ENCODE measurements at regions not wholly inside any gene's neighbourhood (a gene's known extent, or its start where the extent isn't known, plus 50 kb on each side); places are given as distances from the start of the nearest gene placed in this dataset.

DNA sequence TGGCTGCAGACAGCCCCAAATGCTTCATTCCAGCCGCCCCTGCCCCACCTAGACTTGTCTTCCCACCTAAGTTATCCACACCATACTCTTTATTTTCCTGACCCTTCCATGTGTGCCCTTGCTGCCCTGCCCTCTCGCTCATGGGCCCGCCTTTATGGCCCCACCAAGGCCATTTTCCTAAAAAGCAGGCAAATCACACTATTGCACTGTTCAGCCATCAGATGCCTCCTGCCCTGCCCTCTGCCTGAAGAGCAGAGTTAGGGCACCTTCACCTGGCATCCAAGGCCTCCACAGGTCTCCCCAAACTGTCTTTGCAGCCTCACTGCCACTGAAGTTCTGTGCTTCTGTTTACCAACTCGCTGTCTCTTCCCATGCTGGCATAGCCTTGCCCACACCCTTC, 496.7 kb downstream of the EIPR1 start:
- DNase-seq (ENCODE audit: low spot score in 2 of 2), result no peak
- FAIRE-seq, result no peak

DNA sequence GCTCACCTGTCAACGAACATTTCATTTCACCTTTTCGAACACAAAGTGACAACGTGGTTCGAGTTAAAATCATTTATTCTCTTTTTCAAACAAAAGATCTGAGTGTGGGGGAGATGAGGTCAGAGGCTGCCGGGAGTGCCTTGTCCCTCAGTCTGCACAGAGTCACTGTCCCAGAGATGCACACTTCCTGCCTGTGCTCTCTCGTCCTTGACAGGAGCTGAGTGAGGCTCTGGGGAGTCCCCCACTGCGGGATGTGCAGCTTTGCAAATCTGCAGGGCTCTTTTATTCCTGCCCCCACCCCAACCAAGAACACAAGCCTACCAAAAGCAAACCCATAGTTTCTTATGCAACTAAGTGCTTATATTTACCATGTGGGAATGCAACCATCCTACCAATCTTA, 497.8 kb downstream of the EIPR1 start:
- DNase-seq (ENCODE audit: low spot score in 2 of 2) (no peak), FAIRE-seq (no peak)

GRCh38 chr2:2879071-2879470, 498.5 kb downstream of the EIPR1 start:
- no peak for DNase-seq (ENCODE audit: low spot score in 2 of 2)
- FAIRE-seq, result no peak

- no peak for FAIRE-seq
- no peak for DNase-seq (ENCODE audit: low spot score in 2 of 2)
These were observed 500.2 kb downstream of the EIPR1 start for GRCh38 chr2:2877427-2877826.

- no peak for FAIRE-seq
- DNase-seq (ENCODE audit: low spot score in 2 of 2), result no peak
These were observed 501.0 kb downstream of the EIPR1 start for GRCh38 chr2:2876331-2877221.

DNA sequence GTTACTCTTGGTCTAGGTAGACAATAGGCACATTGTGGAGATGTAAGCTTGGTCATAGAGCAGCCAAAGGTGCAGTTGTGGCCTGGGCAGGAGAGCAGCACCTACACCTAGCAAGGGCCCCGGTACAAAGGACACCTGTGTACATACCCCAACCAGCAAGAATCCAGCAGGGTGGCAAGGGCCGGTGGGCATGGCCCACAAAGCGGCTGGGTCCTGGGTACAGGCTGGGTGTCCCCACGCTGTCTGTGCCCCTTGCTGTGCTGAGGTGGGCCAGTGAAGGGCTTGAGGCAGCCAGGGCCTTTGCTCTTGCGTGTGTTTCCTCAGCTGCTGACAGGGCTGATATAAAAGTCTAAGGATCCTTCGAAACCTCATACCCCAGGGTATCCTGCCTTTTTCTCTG, 501.8 kb downstream of the EIPR1 start:
- no peak for DNase-seq (ENCODE audit: low spot score in 2 of 2)
- FAIRE-seq, result no peak

DNA sequence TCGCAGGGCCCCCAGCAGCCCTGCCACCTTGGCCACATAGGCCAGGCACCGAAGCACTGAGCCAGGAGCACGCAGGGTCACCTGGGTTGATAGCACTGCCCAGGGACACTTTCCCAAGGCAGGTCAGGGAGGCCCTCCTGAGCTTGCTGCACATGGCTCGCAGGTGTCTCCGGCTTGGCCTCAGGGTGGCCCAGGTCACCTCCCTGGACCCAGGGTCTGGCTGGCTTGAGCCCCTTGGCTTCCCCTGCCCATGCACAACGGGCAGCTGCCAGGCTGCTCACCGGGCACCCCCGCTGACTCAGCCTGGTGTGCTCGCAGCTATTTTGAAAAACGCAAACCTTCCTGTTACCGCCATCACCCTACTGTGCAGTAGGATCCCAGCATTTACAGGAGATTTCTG, 502.3 kb downstream of the EIPR1 start:
- DNase-seq (ENCODE audit: low spot score in 2 of 2) (no peak), FAIRE-seq (no peak)

DNA sequence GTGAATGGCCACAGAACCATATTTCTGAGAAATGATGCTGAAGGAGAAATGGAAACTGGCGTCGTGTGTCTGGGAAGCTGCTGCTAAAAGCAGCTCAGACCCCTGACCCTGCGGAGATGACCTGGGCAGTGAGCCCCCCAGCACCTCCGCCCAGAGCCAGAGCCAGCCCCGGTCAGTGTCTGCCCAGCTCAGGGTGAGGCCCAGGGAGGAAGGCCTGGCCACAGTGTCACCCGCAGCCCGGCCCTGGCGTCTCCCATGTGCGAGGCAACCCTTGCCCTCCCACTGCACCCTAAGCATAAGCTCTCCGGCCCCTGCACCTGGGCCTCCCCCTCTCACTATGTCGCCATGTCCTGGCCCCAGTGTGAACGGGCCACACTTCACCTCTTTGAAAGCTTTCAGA, 502.8 kb downstream of the EIPR1 start:
- FAIRE-seq (no peak), DNase-seq (ENCODE audit: low spot score in 2 of 2) (no peak)

GRCh38 chr2:2874341-2874740, 503.3 kb downstream of the EIPR1 start:
- no peak for DNase-seq (ENCODE audit: low spot score in 2 of 2)
- no peak for FAIRE-seq

- DNase-seq (ENCODE audit: low spot score in 2 of 2) (no peak), FAIRE-seq (no peak)
These were observed 504.2 kb downstream of the EIPR1 start for GRCh38 chr2:2873450-2873811.

- DNase-seq (ENCODE audit: low spot score in 2 of 2), result no peak
- no peak for FAIRE-seq
These were observed 504.7 kb downstream of the EIPR1 start for GRCh38 chr2:2872713-2873449.

DNA sequence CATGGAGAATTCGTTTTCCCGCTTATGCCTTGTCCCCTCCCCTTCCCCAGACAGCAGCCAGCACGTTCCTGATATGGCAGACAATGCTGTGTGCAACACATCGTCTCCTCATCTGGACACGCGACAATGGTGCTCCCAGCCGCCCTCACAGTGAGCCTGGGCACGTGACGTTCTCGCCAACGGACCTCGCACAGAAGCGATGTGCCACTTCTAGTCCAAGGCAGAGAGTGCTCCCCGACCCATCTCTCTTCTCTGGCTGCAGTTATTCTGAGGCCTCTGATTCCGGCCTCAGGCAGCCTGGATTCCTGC, 505.4 kb downstream of the EIPR1 start:
- no peak for FAIRE-seq
- no peak for DNase-seq (ENCODE audit: low spot score in 2 of 2)

- DNase-seq (ENCODE audit: low spot score in 2 of 2) (no peak), FAIRE-seq (no peak)
These were observed 505.9 kb downstream of the EIPR1 start for GRCh38 chr2:2871480-2872308.

DNA sequence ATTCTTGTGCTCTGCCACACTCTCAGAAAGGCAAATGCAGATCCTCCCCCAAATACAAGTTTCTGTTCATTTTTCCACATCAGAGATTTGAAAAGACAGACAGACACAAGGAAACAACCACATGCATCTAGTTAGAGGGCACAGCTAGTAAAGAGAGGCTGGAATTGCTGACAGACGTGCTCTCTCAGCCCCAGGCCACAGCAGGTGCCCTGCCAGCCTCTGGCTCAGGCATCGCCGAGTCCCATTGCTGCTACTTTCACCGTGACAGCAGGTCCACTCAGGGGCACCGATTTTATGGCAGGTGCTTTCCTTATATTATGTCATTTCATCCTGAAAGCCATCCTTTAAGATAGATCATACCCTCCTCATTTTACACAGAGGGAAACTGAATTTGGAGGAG, 507.5 kb downstream of the EIPR1 start:
- FAIRE-seq (no peak), DNase-seq (ENCODE audit: low spot score in 2 of 2) (no peak)

- FAIRE-seq, result no peak
- no peak for DNase-seq (ENCODE audit: low spot score in 2 of 2)
These were observed 508.1 kb downstream of the EIPR1 start for GRCh38 chr2:2869553-2869952.

DNA sequence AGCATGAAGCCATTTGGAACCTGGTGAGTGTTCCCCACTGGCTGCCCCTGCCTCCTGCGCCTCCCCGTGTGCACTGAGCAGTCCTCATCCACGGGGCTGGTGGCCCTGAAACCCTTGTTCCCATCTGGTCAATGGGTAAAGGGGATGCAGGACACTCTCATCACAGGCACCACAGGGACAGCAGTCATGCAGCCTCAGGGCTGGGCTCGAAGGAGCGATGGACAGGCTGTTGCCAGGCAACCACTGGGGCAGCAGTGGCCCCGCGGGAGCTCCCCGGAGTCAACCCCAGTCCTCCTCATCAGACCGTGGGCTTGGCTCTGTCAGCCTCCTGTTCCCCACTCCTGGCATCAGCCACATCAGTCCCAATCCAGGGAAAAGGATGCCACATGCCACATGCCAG, 509.5 kb downstream of the EIPR1 start:
- no peak for DNase-seq (ENCODE audit: low spot score in 2 of 2)
- no peak for FAIRE-seq

DNA sequence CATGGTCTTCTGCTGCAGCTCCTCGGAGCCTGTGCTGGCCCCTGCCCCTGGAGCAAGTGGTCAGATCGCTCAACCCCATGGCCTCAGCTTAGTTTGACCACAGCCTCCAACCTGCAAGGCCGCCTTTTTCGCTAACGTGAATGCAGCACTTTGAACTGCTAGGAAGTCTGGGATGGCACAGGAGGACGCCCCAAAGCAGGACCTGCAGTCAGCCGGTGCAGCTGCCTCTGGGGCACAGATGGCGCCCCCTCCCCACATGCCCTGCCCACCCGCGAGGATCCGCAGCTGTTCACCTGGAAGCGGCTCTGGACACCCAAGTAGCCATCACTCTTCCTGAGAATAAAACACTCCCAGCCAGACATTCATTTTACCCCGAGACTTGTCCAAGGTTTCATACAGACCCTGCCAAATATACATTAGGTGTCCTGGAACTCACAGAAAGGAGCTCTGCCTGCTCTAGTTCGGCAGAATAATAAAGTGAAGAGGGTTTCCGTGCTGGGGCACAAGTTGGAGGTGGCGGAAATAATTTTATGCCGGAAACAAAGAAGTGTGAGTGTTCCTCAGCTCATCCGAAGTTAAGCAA, 510.1 kb downstream of the EIPR1 start:
- no peak for DNase-seq (ENCODE audit: low spot score in 2 of 2)

GRCh38 chr2:2866459-2866858, 511.2 kb downstream of the EIPR1 start:
- FAIRE-seq, result no peak

More for the DNA sequence above, 510.1 kb downstream of the EIPR1 start:
- no peak for FAIRE-seq

DNA sequence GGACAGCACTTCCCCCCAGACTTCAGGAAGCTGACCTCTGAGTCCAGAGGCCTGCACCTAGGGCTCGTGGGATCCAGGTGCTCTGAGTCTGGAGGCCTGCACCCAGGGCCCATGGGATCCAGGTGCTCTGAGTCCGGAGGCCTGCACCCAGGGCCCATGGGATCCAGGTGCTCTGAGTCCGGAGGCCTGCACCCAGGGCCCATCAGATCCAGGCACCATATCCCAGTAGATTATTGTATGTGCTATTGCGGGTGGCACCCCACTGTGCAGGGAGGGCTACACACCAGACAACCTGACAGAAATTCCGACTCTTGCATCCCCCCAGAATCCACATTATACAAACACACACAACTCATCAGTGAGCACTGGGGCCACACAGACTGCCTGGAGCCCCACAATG, 515.2 kb downstream of the EIPR1 start:
- FAIRE-seq, result no peak
- no peak for DNase-seq (ENCODE audit: low spot score in 2 of 2)

More at GRCh38 chr2:2866459-2866858, 511.2 kb downstream of the EIPR1 start:
- DNase-seq (ENCODE audit: low spot score in 2 of 2), result no peak

- DNase-seq (ENCODE audit: low spot score in 2 of 2) (no peak), FAIRE-seq (no peak)
These were observed 515.9 kb downstream of the EIPR1 start for GRCh38 chr2:2861666-2862240.
